Upper lobe of right lung (tissue), 1 donor: ENCODE measurements at regions not wholly inside any gene's neighbourhood (a gene's known extent, or its start where the extent isn't known, plus 50 kb on each side); places are given as distances from the start of the nearest gene placed in this dataset.

ENCODE experiments used
- ATAC-seq: fragments of 200-7000 bp; cut with Tn5 transposase; one replicate; pipeline ENCODE4 v1.9.1; 2020; ENCODE audit warnings: mild to moderate bottlenecking, moderate library complexity
- DNase-seq: peaks from one replicate; pipeline ENCODE4 v3.0.0-alpha.2; 2020
- H3K27ac ChIP-seq: fragments of 200-600 bp; one replicate; pipeline ENCODE4 v1.8.0; 2022
- H3K27me3 ChIP-seq: fragments of 200-600 bp; one replicate; pipeline ENCODE4 v1.8.0; 2022; ENCODE audit warnings: mild to moderate bottlenecking
- H3K36me3 ChIP-seq: fragments of 200-600 bp; one replicate; pipeline ENCODE4 v1.8.0; 2022
- H3K4me1 ChIP-seq: fragments of 200-600 bp; one replicate; pipeline ENCODE4 v1.8.0; 2022
- H3K4me3 ChIP-seq: fragments of 200-600 bp; one replicate; pipeline ENCODE4 v1.8.0; 2022; ENCODE audit warnings: mild to moderate bottlenecking
- H3K9me3 ChIP-seq: fragments of 200-600 bp; one replicate; pipeline ENCODE4 v1.8.0; 2022
- intact Hi-C: fragments of 100-400 bp; cut with DNase I; formaldehyde crosslinking; loops from one replicate; pipeline ENCODE4 v1.11.0; 2022
- TF ChIP-seq, protein P1 (sequence below): fragments of 200-600 bp; IDR thresholded peaks from one replicate; pipeline ENCODE4 v1.8.0; 2022; ENCODE audit warnings: antibody characterized with exemption
- donor health status: DM: no; HTN: yes; CAD: no; lungs with severe emphysema.

DNA sequence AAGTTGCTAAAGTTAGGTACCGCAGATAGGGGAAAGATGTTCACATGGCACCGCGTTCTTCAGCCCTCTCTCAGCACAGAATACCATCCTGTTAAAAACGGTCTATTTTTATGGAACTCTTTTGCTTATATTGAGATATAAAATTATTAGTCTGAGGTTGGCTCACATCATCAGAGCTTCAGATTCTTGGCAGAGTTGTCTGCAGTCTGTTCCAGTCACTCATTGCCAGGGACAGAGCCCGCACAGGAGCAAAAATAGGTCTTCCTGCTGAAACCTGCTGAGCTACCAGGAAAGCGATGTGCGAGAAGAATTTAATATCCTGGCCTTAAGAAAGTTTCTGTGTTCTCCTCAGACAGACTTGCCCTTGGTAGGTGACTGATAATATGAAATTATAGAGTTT lies 249.8 kb downstream of the VRK1 start:
- intact Hi-C loops, result no loop called here
- H3K4me3 ChIP-seq, result no peak overlapping the region
- TF ChIP-seq, protein P1, sequence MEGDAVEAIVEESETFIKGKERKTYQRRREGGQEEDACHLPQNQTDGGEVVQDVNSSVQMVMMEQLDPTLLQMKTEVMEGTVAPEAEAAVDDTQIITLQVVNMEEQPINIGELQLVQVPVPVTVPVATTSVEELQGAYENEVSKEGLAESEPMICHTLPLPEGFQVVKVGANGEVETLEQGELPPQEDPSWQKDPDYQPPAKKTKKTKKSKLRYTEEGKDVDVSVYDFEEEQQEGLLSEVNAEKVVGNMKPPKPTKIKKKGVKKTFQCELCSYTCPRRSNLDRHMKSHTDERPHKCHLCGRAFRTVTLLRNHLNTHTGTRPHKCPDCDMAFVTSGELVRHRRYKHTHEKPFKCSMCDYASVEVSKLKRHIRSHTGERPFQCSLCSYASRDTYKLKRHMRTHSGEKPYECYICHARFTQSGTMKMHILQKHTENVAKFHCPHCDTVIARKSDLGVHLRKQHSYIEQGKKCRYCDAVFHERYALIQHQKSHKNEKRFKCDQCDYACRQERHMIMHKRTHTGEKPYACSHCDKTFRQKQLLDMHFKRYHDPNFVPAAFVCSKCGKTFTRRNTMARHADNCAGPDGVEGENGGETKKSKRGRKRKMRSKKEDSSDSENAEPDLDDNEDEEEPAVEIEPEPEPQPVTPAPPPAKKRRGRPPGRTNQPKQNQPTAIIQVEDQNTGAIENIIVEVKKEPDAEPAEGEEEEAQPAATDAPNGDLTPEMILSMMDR, result no peak
- ATAC-seq (no peak), DNase-seq (no peak)
- no peaks in the 10 kb centered on the region for H3K4me1 ChIP-seq
- H3K27ac ChIP-seq, result no peak overlapping the region
- no peaks in the 10 kb centered on the region for H3K27me3 ChIP-seq
- H3K9me3 ChIP-seq, result no peaks in the 10 kb centered on the region
- H3K36me3 ChIP-seq, result no peaks in the 10 kb centered on the region

DNA sequence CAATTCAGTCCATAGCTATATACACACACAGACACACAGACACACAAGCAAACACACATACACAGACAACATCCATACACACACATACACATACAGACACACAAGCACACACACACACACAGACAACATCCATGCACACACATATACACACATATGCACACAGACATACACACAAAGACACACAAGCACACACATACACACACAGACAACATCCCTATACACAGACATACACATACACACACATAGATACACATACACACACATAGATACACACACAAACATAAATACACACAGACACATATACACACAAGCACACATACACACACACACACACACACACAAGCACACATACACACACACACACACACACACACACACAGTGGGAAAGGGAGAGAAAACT lies 254.8 kb downstream of the VRK1 start:
- no peak overlapping the region for H3K4me3 ChIP-seq
- H3K27ac ChIP-seq, result no peak overlapping the region
- H3K4me1 ChIP-seq, result no peaks in the 10 kb centered on the region
- no peaks in the 10 kb centered on the region for H3K36me3 ChIP-seq
- ATAC-seq (no peak), DNase-seq (no peak)
- no peaks in the 10 kb centered on the region for H3K27me3 ChIP-seq
- intact Hi-C loops, result no loop called here
- H3K9me3 ChIP-seq, result no peaks in the 10 kb centered on the region
- TF ChIP-seq, protein P1, result no peak

DNA sequence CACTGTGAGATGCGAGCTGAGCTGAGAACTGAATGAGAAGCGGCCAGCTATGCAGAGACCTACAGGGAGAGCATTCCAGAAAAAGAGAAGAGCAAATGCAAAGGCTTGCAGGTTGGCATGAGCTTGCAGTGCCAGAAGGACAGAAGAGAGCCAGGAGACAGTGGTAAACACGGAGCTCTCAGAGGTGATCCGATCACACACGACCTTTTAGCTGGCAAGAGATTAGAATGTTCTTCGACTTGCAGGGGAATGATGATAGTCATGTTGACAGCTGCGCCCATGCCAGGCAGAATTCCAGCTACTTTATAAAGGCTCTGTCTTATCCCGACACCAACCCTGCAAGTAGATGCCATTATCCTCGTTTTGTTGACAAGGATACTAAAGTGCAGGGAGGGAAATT lies 256.8 kb downstream of the VRK1 start:
- Histone ChIP-seq H3K4me3 (no peak overlapping the region), H3K36me3 (no peaks in the 10 kb centered on the region), H3K9me3 (no peaks in the 10 kb centered on the region), H3K27me3 (no peaks in the 10 kb centered on the region), H3K27ac (no peak overlapping the region), H3K4me1 (no peaks in the 10 kb centered on the region)
- TF ChIP-seq, protein P1, result no peak
- intact Hi-C loops, result no loop called here
- DNase-seq (no peak), ATAC-seq (no peak)

DNA sequence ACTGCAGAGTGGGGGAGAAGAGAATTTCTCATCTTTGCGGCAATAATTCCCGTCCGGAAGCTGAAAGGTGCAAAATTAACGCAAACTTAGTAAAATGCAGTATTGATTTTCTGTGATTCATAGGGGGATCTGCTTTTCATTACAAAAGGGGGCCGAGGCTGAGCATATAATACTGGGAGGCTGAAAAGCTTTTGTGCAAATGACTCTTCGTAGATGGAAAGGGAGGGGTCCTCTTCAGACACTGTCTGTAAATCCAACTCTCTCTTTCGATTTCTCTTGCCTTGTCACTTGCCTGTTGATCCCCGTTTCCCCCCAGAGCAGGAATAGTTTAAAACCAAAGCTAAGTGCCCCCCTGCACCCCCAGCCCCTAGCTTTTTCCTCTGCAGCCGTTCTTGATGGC lies 258.2 kb downstream of the VRK1 start:
- intact Hi-C loops, result no loop called here
- Histone ChIP-seq H3K36me3 (no peaks in the 10 kb centered on the region), H3K27ac (no peak overlapping the region), H3K4me3 (no peak overlapping the region), H3K27me3 (no peaks in the 10 kb centered on the region), H3K9me3 (no peaks in the 10 kb centered on the region), H3K4me1 (no peaks in the 10 kb centered on the region)
- ATAC-seq (no peak), DNase-seq (no peak)
- TF ChIP-seq, protein P1, result no peak

DNA sequence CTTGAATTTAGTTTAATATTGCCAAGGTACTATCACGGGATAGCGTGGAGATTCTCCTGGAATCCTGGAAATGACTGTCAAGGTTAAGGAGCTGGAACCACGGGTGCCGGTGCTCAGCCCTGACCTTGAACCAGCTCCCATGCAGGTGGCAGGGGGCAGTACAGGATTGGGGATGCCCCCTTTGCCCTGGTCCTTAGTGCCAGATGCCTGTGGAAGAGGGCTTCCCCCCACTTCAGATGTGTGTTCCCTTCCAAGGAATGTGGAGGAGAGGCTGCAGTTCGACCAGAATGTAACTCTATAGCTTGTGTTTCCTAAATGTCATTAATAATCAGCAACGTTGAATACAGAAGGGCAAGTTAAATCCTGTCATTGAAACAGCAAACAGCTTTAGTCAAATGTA lies 258.9 kb downstream of the VRK1 start:
- TF ChIP-seq, protein P1, result no peak
- intact Hi-C loops, result no loop called here
- Histone ChIP-seq H3K4me3 (no peak overlapping the region), H3K4me1 (no peaks in the 10 kb centered on the region), H3K9me3 (no peaks in the 10 kb centered on the region), H3K36me3 (no peaks in the 10 kb centered on the region), H3K27me3 (no peaks in the 10 kb centered on the region), H3K27ac (no peak overlapping the region)
- DNase-seq (no peak), ATAC-seq (no peak)
